Natural killer cell (primary cell): ENCODE measurements at regions not wholly inside any gene's neighbourhood (a gene's known extent, or its start where the extent isn't known, plus 50 kb on each side); places are given as distances from the start of the nearest gene placed in this dataset.

ENCODE experiments used
- ATAC-seq, 3 donors: fragments of 150-1000 bp in 2 of 3; fragments of 200-7000 bp in 1 of 3; cut with Tn5 transposase; 1 replicate in 1 of 3; 2 replicates in 2 of 3; pipeline ENCODE4 v1.10.0; 2021; ENCODE audit warnings: mild to moderate bottlenecking in 2 of 3, moderate library complexity in 2 of 3
- DNase-seq, 2 donors: peaks; one replicate each; pipeline versions ENCODE4 v3.0.0 to v3.0.0-alpha.2; 2013 to 2021; ENCODE audit warnings: mixed read lengths in 1 of 2
- H3K27ac ChIP-seq: one replicate; pipeline ENCODE4 v1.5.1; 2013; ENCODE audit warnings: mild to moderate bottlenecking, low read length
- H3K27me3 ChIP-seq: one replicate; pipeline ENCODE4 v1.6.1; 2013; ENCODE audit warnings: low read length; ENCODE audit not compliant: control insufficient read depth, insufficient read depth
- H3K36me3 ChIP-seq: one replicate; pipeline ENCODE4 v1.6.1; 2013; ENCODE audit warnings: low read length; ENCODE audit not compliant: control insufficient read depth, insufficient read depth
- H3K4me1 ChIP-seq: one replicate; pipeline ENCODE4 v1.6.1; 2013; ENCODE audit warnings: low read length; ENCODE audit not compliant: control insufficient read depth, insufficient read depth
- H3K4me3 ChIP-seq: one replicate; pipeline ENCODE4 v1.5.1; 2013; ENCODE audit warnings: low read length
- H3K9me3 ChIP-seq: one replicate; pipeline ENCODE4 v1.6.1; 2013; ENCODE audit warnings: low read length; ENCODE audit not compliant: control insufficient read depth, insufficient read depth
- H3K27ac Mint-ChIP-seq, 2 donors: one replicate each; pipeline ENCODE4 v1.8.0; 2022; ENCODE audit warnings: mild to moderate bottlenecking in 2 of 2, mixed read lengths in 2 of 2, moderate library complexity in 1 of 2
- H3K27me3 Mint-ChIP-seq, 2 donors: one replicate each; pipeline ENCODE4 v1.8.0; 2022; ENCODE audit warnings: low read depth in 2 of 2, mixed read lengths in 2 of 2
- H3K36me3 Mint-ChIP-seq: one replicate; pipeline ENCODE4 v1.8.0; 2022; ENCODE audit warnings: mixed read lengths
- H3K4me1 Mint-ChIP-seq, 2 donors: one replicate each; pipeline ENCODE4 v1.8.0; 2022; ENCODE audit warnings: mixed read lengths in 2 of 2
- H3K4me3 Mint-ChIP-seq: one replicate; pipeline ENCODE4 v1.8.0; 2022; ENCODE audit warnings: mild to moderate bottlenecking, moderate library complexity, mixed read lengths
- H3K9me3 Mint-ChIP-seq, 2 donors: one replicate each; pipeline ENCODE4 v1.8.0; 2022; ENCODE audit warnings: mixed read lengths in 2 of 2
- WGBS: methylation state at CpG from one replicate; pipeline ENCODE4 v1.1.7; 2013; ENCODE audit warnings: missing lambda C conversion rate; ENCODE audit not compliant: insufficient coverage; 5-methylcytosine and 5-hydroxymethylcytosine counted together
- intact Hi-C: fragments of 100-400 bp; cut with micrococcal nuclease; formaldehyde crosslinking; loops from one replicate; pipeline ENCODE4 v1.14.2; 2022
- TF ChIP-seq, protein P1 (sequence below): fragments of 200-600 bp; IDR thresholded peaks from one replicate; pipeline ENCODE4 v1.8.0; 2022; ENCODE audit warnings: antibody characterized with exemption

DNA sequence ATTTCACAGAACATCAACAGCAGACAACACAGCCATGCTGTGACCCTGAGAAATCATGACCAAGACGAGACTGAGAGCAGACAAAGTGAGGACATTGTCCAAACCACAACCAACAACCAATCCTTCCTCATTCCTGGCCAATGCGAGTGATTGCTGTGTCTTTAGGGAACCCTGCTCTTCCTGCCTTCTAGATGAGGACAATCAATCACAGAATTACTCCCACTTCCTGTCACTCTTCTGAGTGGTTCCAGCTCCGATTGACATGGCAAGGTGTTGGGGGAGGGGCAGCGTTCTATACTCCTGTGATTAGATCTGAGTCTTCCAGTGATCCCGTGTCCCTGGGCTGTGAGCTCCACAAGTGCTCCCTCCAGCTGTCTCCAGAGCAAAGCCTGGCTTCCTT lies 227.8 kb downstream of the STIM2 start:
- Histone ChIP-seq H3K4me3 (no peak overlapping the region), H3K9me3 (no peaks in the 10 kb centered on the region), H3K27me3 (peaks cover 13% of the 10 kb centered on the region), H3K27ac (no peak overlapping the region), H3K36me3 (no peaks in the 10 kb centered on the region), H3K4me1 (peaks cover 8% of the 10 kb centered on the region)
- no peak for ATAC-seq
- Mint-ChIP-seq H3K36me3 (no peaks in the 10 kb centered on the region), H3K4me3 (no peak overlapping the region), H3K27ac (no peak overlapping the region), H3K4me1 (peaks cover 13% of the 10 kb centered on the region in 2 donors), H3K27me3 (peaks cover 33 to 67% of the 10 kb centered on the region in 2 donors), H3K9me3 (no peaks in the 10 kb centered on the region)
- intact Hi-C loops = no loop called here
- 4% methylated on average over 5 of the region's 5 CpGs for WGBS
- TF ChIP-seq, protein P1, sequence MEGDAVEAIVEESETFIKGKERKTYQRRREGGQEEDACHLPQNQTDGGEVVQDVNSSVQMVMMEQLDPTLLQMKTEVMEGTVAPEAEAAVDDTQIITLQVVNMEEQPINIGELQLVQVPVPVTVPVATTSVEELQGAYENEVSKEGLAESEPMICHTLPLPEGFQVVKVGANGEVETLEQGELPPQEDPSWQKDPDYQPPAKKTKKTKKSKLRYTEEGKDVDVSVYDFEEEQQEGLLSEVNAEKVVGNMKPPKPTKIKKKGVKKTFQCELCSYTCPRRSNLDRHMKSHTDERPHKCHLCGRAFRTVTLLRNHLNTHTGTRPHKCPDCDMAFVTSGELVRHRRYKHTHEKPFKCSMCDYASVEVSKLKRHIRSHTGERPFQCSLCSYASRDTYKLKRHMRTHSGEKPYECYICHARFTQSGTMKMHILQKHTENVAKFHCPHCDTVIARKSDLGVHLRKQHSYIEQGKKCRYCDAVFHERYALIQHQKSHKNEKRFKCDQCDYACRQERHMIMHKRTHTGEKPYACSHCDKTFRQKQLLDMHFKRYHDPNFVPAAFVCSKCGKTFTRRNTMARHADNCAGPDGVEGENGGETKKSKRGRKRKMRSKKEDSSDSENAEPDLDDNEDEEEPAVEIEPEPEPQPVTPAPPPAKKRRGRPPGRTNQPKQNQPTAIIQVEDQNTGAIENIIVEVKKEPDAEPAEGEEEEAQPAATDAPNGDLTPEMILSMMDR = no peak
- DNase-seq = no peak

DNA sequence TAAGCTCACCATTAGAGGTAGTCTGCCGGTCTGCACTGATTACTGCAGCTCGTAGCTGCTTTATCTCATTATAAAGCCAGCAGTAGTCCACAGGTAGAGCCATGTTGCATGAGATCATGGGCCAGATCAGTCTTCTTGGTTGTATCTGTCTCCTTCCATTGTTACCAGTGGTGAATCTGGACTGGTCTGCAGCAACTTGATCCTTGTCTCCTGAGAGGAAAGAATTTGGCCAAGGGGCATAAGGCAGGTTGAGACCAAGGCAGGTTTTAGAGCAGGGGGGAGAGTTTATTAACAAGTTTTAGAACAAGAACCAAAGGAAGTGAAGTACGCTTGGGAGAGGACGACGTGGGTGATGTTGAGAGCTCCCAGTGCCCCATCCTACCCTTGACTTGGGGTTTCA lies 228.5 kb downstream of the STIM2 start:
- intact Hi-C loops = no loop called here

DNA sequence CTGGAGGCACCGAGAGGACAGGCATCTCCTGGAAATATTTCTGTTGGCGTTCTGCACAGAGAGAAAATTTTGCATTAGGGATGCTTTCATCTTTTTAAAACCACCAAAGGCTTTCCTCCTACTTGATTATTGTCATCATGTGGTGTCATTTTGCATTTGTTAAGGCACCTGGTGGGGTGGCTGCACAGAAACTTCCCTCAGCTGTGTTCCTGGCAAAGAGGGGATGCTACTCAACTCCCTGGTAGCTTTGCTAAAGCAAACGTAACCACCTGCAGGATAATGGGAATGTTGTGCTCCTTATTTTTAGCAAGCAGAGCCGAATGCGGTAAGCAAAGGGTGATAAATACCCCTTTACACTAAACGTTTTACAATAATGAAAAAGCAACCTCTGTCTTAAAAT lies 229.8 kb downstream of the STIM2 start:
- peaks cover 17 to 47% of the 10 kb centered on the region in 2 donors for H3K27me3 Mint-ChIP-seq
- no peak for ATAC-seq
- peaks cover 2% of the 10 kb centered on the region for H3K27me3 ChIP-seq
- no peaks in the 10 kb centered on the region for H3K4me1 ChIP-seq
- H3K9me3 ChIP-seq = no peaks in the 10 kb centered on the region
- intact Hi-C loops = no loop called here
- no peaks in the 10 kb centered on the region for H3K9me3 Mint-ChIP-seq
- peaks cover 0 to 1% of the 10 kb centered on the region in 2 donors for H3K4me1 Mint-ChIP-seq
- H3K36me3 ChIP-seq = no peaks in the 10 kb centered on the region
- H3K27ac ChIP-seq = no peak overlapping the region
- no peak overlapping the region for H3K4me3 Mint-ChIP-seq
- no peak overlapping the region for H3K27ac Mint-ChIP-seq
- H3K4me3 ChIP-seq = no peak overlapping the region
- DNase-seq = no peak
- TF ChIP-seq, protein P1 = no peak
- WGBS = 78% methylated on average over 6 of the region's 6 CpGs
- H3K36me3 Mint-ChIP-seq = no peaks in the 10 kb centered on the region

More for the DNA sequence above, 228.5 kb downstream of the STIM2 start:
- H3K4me3 ChIP-seq = no peak overlapping the region
- no peaks in the 10 kb centered on the region for H3K9me3 ChIP-seq
- no peaks in the 10 kb centered on the region for H3K36me3 ChIP-seq
- ATAC-seq (no peak), DNase-seq (no peak)
- Mint-ChIP-seq H3K36me3 (no peaks in the 10 kb centered on the region), H3K9me3 (no peaks in the 10 kb centered on the region), H3K4me1 (peaks cover 9 to 13% of the 10 kb centered on the region in 2 donors), H3K4me3 (no peak overlapping the region), H3K27ac (no peak overlapping the region), H3K27me3 (peaks cover 27 to 60% of the 10 kb centered on the region in 2 donors)
- peaks cover 11% of the 10 kb centered on the region for H3K27me3 ChIP-seq
- H3K27ac ChIP-seq = no peak overlapping the region
- TF ChIP-seq, protein P1 = no peak
- H3K4me1 ChIP-seq = peaks cover 8% of the 10 kb centered on the region
- WGBS = 90% methylated on average over 5 of the region's 5 CpGs

DNA sequence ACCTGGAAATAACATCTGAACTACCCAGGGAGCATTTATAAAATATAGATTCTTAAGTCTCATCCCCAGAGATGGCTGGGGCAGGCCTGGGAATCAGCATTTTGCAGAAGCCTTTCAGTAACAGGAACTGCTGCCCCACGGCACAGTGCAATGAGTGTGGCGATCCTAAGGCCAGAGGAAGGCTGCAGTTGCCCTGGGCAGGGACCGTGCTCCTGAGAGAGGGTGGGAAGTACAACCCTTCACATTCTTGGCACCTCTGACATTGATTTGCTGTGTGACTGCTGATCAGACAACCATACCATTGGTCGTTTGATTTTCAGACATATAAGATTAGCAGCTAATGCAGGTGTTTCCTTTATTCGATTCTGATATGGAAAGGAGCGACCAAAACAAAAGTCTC lies 233.6 kb downstream of the STIM2 start:
- Mint-ChIP-seq H3K36me3 (no peaks in the 10 kb centered on the region), H3K27ac (no peak overlapping the region), H3K9me3 (no peaks in the 10 kb centered on the region), H3K4me1 (no peaks in the 10 kb centered on the region), H3K27me3 (peaks cover 3 to 24% of the 10 kb centered on the region in 2 donors), H3K4me3 (no peak overlapping the region)
- DNase-seq (no peak), ATAC-seq (no peak)
- TF ChIP-seq, protein P1 = no peak
- Histone ChIP-seq H3K27me3 (no peaks in the 10 kb centered on the region), H3K27ac (no peak overlapping the region), H3K4me1 (no peaks in the 10 kb centered on the region), H3K36me3 (no peaks in the 10 kb centered on the region), H3K9me3 (no peaks in the 10 kb centered on the region), H3K4me3 (no peak overlapping the region)
- WGBS = 74% methylated on average over 6 of the region's 6 CpGs
- intact Hi-C loops = no loop called here
